IMR-90 (cell line): ENCODE measurements at regions not wholly inside any gene's neighbourhood (a gene's known extent, or its start where the extent isn't known, plus 50 kb on each side); places are given as distances from the start of the nearest gene placed in this dataset.

ENCODE experiments used
- ATAC-seq: fragments of 200-7000 bp; cut with Tn5 transposase; 2 replicates; pipeline ENCODE4 v1.9.1; 2020; ENCODE audit warnings: low read depth, mild to moderate bottlenecking, moderate library complexity
- BruUV-seq: library from RNA; stranded (reverse); fragments of 400-500 nt; replicated peaks from 2 replicates; lab custom pipeline; 2021; lab: Mats Ljungman, UMichigan
- CTCF ChIA-PET: fragments of 300-600 bp; formaldehyde crosslinking; extraction: SDS; loops from one replicate; lab custom pipeline; 2021; ENCODE audit warnings: antibody characterized with exemption; lab: Yijun Ruan, JAX
- POLR2A ChIA-PET: fragments of 300-600 bp; sonication (Branson Sonifier 250); formaldehyde crosslinking; loops from one replicate; lab custom pipeline; 2022; ENCODE audit warnings: antibody characterized with exemption; ENCODE audit not compliant: unreplicated experiment; lab: Charles Lee
- DNase-seq: peaks from one replicate; pipeline ENCODE4 v3.0.0; 2013
- H2AFZ ChIP-seq: replicated peaks from 2 replicates; pipeline ENCODE3; 2013; ENCODE audit warnings: low read length, mild to moderate bottlenecking; ENCODE audit not compliant: poor library complexity
- H2AK5ac ChIP-seq: 2 replicates; pipeline ENCODE4 v1.6.1; 2013; ENCODE audit warnings: low read depth, low read length, inconsistent platforms
- H2AK9ac ChIP-seq: replicated peaks from 2 replicates; pipeline ENCODE3; 2013; ENCODE audit warnings: mild to moderate bottlenecking, low read depth, low read length, moderate library complexity; ENCODE audit not compliant: poor library complexity
- H2BK120ac ChIP-seq: 2 replicates; pipeline ENCODE4 v1.6.1; 2013; ENCODE audit warnings: low read depth, low read length, inconsistent platforms
- H2BK15ac ChIP-seq: 3 replicates; pipeline ENCODE4 v1.6.1; 2013; ENCODE audit warnings: low read depth, low read length, inconsistent platforms
- H2BK20ac ChIP-seq: 2 replicates; pipeline ENCODE4 v1.6.1; 2013; ENCODE audit warnings: low read depth, mild to moderate bottlenecking, inconsistent platforms, low read length, moderate library complexity
- H2BK5ac ChIP-seq: 2 replicates; pipeline ENCODE4 v1.6.1; 2013; ENCODE audit warnings: mild to moderate bottlenecking, low read depth, low read length, inconsistent platforms; ENCODE audit not compliant: poor library complexity, severe bottlenecking
- H3K14ac ChIP-seq: replicated peaks from 2 replicates; pipeline ENCODE4 v1.6.1; 2013; ENCODE audit warnings: low read depth, low read length, inconsistent platforms
- H3K18ac ChIP-seq: 2 replicates; pipeline ENCODE4 v1.6.1; 2013; ENCODE audit warnings: low read depth, low read length, control low read depth
- H3K23ac ChIP-seq: 2 replicates; pipeline ENCODE4 v1.6.1; 2013; ENCODE audit warnings: low read depth, low read length, inconsistent platforms
- H3K27ac ChIP-seq: 2 replicates; pipeline ENCODE4 v1.5.1; 2013; ENCODE audit warnings: mild to moderate bottlenecking, control low read depth, low read length; ENCODE audit not compliant: insufficient read depth
- H3K27me3 ChIP-seq: 2 replicates; pipeline ENCODE4 v1.6.1; 2013; ENCODE audit warnings: low read length; ENCODE audit not compliant: control insufficient read depth, insufficient read depth
- H3K36me3 ChIP-seq: 2 replicates; pipeline ENCODE4 v1.6.1; 2013; ENCODE audit warnings: low read length, mixed read lengths; ENCODE audit not compliant: control insufficient read depth, insufficient read depth
- H3K4ac ChIP-seq: 2 replicates; pipeline ENCODE4 v1.6.1; 2013; ENCODE audit warnings: low read depth, low read length, inconsistent platforms
- H3K4me1 ChIP-seq: 2 replicates; pipeline ENCODE4 v1.6.1; 2013; ENCODE audit warnings: low read length, mixed read lengths; ENCODE audit not compliant: control insufficient read depth, insufficient read depth
- H3K4me2 ChIP-seq: 2 replicates; pipeline ENCODE4 v1.6.1; 2013; ENCODE audit warnings: low read depth, mild to moderate bottlenecking, control low read depth, low read length, moderate library complexity
- H3K4me3 ChIP-seq: 2 replicates; pipeline ENCODE4 v1.5.1; 2013; ENCODE audit warnings: low read depth, mild to moderate bottlenecking, control low read depth, low read length, moderate library complexity; ENCODE audit not compliant: insufficient read depth
- H3K56ac ChIP-seq: 2 replicates; pipeline ENCODE4 v1.6.1; 2013; ENCODE audit warnings: low read length, inconsistent platforms; ENCODE audit not compliant: insufficient read depth; ENCODE audit errors: extremely low read depth
- H3K79me1 ChIP-seq, 2 experiments: 2 replicates each; pipeline ENCODE4 v1.6.1; 2013; ENCODE audit warnings: low read length in 2 of 2, inconsistent platforms in 1 of 2, low read depth in 1 of 2
- H3K9ac ChIP-seq: 2 replicates; pipeline ENCODE4 v1.6.1; 2013; ENCODE audit warnings: low read depth, low read length, control low read depth
- H3K9me1 ChIP-seq: 2 replicates; pipeline ENCODE4 v1.6.1; 2013; ENCODE audit warnings: low read length, inconsistent platforms; ENCODE audit not compliant: insufficient read depth
- H3K9me3 ChIP-seq: 2 replicates; pipeline ENCODE4 v1.6.1; 2013; ENCODE audit warnings: low read length; ENCODE audit not compliant: control insufficient read depth, insufficient read depth
- H4K20me1 ChIP-seq: 2 replicates; pipeline ENCODE4 v1.6.1; 2013; ENCODE audit warnings: low read length, inconsistent platforms; ENCODE audit not compliant: insufficient read depth
- H4K5ac ChIP-seq: 2 replicates; pipeline ENCODE4 v1.6.1; 2013; ENCODE audit warnings: mild to moderate bottlenecking, low read depth, low read length, control low read depth
- H4K8ac ChIP-seq, 2 experiments: 2 replicates each; pipeline ENCODE4 v1.6.1; 2013; ENCODE audit warnings: low read depth in 2 of 2, low read length in 2 of 2, control low read depth in 1 of 2, inconsistent platforms in 1 of 2
- H4K91ac ChIP-seq: 2 replicates; pipeline ENCODE4 v1.6.1; 2013; ENCODE audit warnings: low read depth, low read length, inconsistent platforms; ENCODE audit not compliant: insufficient read depth
- BHLHE40 ChIP-seq: fragments of 150-350 bp; IDR thresholded peaks from 2 replicates; pipeline ENCODE4 v1.6.1; 2016; ENCODE audit warnings: mild to moderate bottlenecking, low read depth, low read length
- CEBPB ChIP-seq: IDR thresholded peaks from 2 replicates; pipeline ENCODE4 v1.6.1; 2012; ENCODE audit warnings: low read depth, low read length, improper control_type of control experiment
- CHD1 ChIP-seq: IDR thresholded peaks from 2 replicates; pipeline ENCODE4 v1.6.1; 2012; ENCODE audit warnings: low read depth, low read length, improper control_type of control experiment
- CTCF ChIP-seq: conservative IDR thresholded peaks from 2 replicates; pipeline ENCODE4 v1.5.1; 2012; ENCODE audit warnings: mild to moderate bottlenecking, low read depth, low read length, improper control_type of control experiment
- ELK1 ChIP-seq: fragments of 150-350 bp; IDR thresholded peaks from 2 replicates; pipeline ENCODE4 v1.6.1; 2016; ENCODE audit warnings: low read depth, mild to moderate bottlenecking, low read length, moderate library complexity, borderline replicate concordance
- FOS ChIP-seq: fragments of 150-350 bp; IDR thresholded peaks from 2 replicates; pipeline ENCODE4 v1.6.1; 2016; ENCODE audit warnings: low read depth, low read length
- MAFK ChIP-seq: IDR thresholded peaks from 2 replicates; pipeline ENCODE4 v1.6.1; 2012; ENCODE audit warnings: low read depth, low read length, improper control_type of control experiment
- MAZ ChIP-seq: IDR thresholded peaks from 2 replicates; pipeline ENCODE4 v1.6.1; 2012; ENCODE audit warnings: low read depth, mild to moderate bottlenecking, low read length, improper control_type of control experiment, moderate library complexity, borderline replicate concordance
- MXI1 ChIP-seq: IDR thresholded peaks from 2 replicates; pipeline ENCODE4 v1.6.1; 2012; ENCODE audit warnings: low read depth, mild to moderate bottlenecking, low read length, moderate library complexity, borderline replicate concordance
- NFE2L2 ChIP-seq: fragments of 150-350 bp; IDR thresholded peaks from 2 replicates; pipeline ENCODE4 v1.6.1; 2016; ENCODE audit warnings: low read depth, mild to moderate bottlenecking, low read length
- POLR2A ChIP-seq: IDR thresholded peaks from 2 replicates; pipeline ENCODE4 v1.6.1; 2012; ENCODE audit warnings: mild to moderate bottlenecking, low read depth, low read length
- RAD21 ChIP-seq: IDR thresholded peaks from 2 replicates; pipeline ENCODE4 v1.6.1; 2012; ENCODE audit warnings: low read length, improper control_type of control experiment
- RCOR1 ChIP-seq: IDR thresholded peaks from 2 replicates; pipeline ENCODE4 v1.6.1; 2012; ENCODE audit warnings: mild to moderate bottlenecking, low read length, improper control_type of control experiment; ENCODE audit not compliant: insufficient replicate concordance
- RFX5 ChIP-seq: IDR thresholded peaks from 2 replicates; pipeline ENCODE4 v1.8.0; 2012; ENCODE audit warnings: low read depth, mild to moderate bottlenecking, low read length, moderate library complexity
- SMC3 ChIP-seq: fragments of 150-350 bp; IDR thresholded peaks from 2 replicates; pipeline ENCODE4 v1.6.1; 2016; ENCODE audit warnings: low read depth, mild to moderate bottlenecking, antibody characterized with exemption, low read length, moderate library complexity
- USF2 ChIP-seq: fragments of 150-350 bp; IDR thresholded peaks from 2 replicates; pipeline ENCODE4 v1.6.1; 2017; ENCODE audit warnings: mild to moderate bottlenecking, antibody characterized with exemption, low read length, low read depth
- WGBS, 2 experiments: methylation state at CpG; one replicate each; pipeline versions ENCODE4 v1.1.5 to v1.1.7; 2013; ENCODE audit warnings: missing lambda C conversion rate in 2 of 2; ENCODE audit not compliant: insufficient read length in 1 of 2; ENCODE audit errors: extremely low coverage in 2 of 2; 5-methylcytosine and 5-hydroxymethylcytosine counted together
- dilution Hi-C: fragments of 300-500 bp; cut with HindIII; formaldehyde crosslinking; loops from one replicate; pipeline ENCODE4 v1.14.3; 2018; ENCODE audit warnings: low sequenced_read_pairs; ENCODE audit not compliant: unreplicated experiment
- in situ Hi-C: fragments of 300-500 bp; cut with MboI; formaldehyde crosslinking; loops from 3 replicates; pipeline ENCODE4 v1.14.3; 2019; ENCODE audit warnings: low sequenced_read_pairs, inconsistent platforms, mixed read lengths
- intact Hi-C: fragments of 100-400 bp; cut with micrococcal nuclease; formaldehyde crosslinking; loops from 2 replicates; pipeline ENCODE4 v1.10.0; 2022

GRCh38 chr10:64059884-64060283, 538.7 kb downstream of the REEP3 start:
- POLR2A ChIA-PET: no interaction called here
- Histone ChIP-seq H2AFZ (no peak overlapping the region), H2AK9ac (no peak overlapping the region)

More at GRCh38 chr10:64059884-64060283, 538.7 kb downstream of the REEP3 start:
- no peaks in the 10 kb centered on the region for H3K27me3 ChIP-seq
- in situ Hi-C loops (no loop called here), dilution Hi-C loops (no loop called here), intact Hi-C loops (no loop called here)
- H3K9me1 ChIP-seq: no peaks in the 10 kb centered on the region
- no peak overlapping the region for H4K91ac ChIP-seq
- no peak overlapping the region for H3K9ac ChIP-seq
- no peak overlapping the region for H3K56ac ChIP-seq
- H3K4me1 ChIP-seq: no peaks in the 10 kb centered on the region
- TF ChIP-seq RAD21: no peak
- no peak for TF ChIP-seq MAZ
- TF ChIP-seq SMC3: no peak
- TF ChIP-seq USF2: no peak
- TF ChIP-seq MAFK: no peak
- TF ChIP-seq RCOR1: no peak
- TF ChIP-seq POLR2A: no peak
- TF ChIP-seq ELK1: no peak
- no peak for TF ChIP-seq CHD1
- no peak for TF ChIP-seq NFE2L2
- no peak for TF ChIP-seq FOS
- no peak for TF ChIP-seq BHLHE40
- no peak for TF ChIP-seq CEBPB
- TF ChIP-seq RFX5: no peak
- TF ChIP-seq CTCF: no peak
- TF ChIP-seq MXI1: no peak
- H4K8ac ChIP-seq: no peak overlapping the region
- no peaks in the 10 kb centered on the region for H3K9me3 ChIP-seq
- no peak overlapping the region for H3K4ac ChIP-seq
- H4K20me1 ChIP-seq: no peaks in the 10 kb centered on the region
- H2BK5ac ChIP-seq: no peak overlapping the region
- H2BK20ac ChIP-seq: no peak overlapping the region
- no peak for DNase-seq
- no peaks in the 10 kb centered on the region for H3K36me3 ChIP-seq
- CTCF ChIA-PET: no interaction called here
- no peak overlapping the region for H3K23ac ChIP-seq
- ATAC-seq: no peak
- H3K18ac ChIP-seq: no peak overlapping the region
- no peak overlapping the region for H3K27ac ChIP-seq
- no peaks in the 10 kb centered on the region for H3K79me1 ChIP-seq
- no TSS peak for BruUV-seq
- no peak overlapping the region for H2AK5ac ChIP-seq
- H2BK120ac ChIP-seq: no peak overlapping the region
- H3K4me2 ChIP-seq: no peak overlapping the region
- H3K4me3 ChIP-seq: no peak overlapping the region
- WGBS, 2 experiments: no CpG with 5 or more reads among the region's 1 CpG
- H2BK15ac ChIP-seq: no peak overlapping the region
- no peak overlapping the region for H4K5ac ChIP-seq
- no peak overlapping the region for H3K14ac ChIP-seq
